PFSK-1 (cell line): ENCODE measurements at regions not wholly inside any gene's neighbourhood (a gene's known extent, or its start where the extent isn't known, plus 50 kb on each side); places are given as distances from the start of the nearest gene placed in this dataset.

Experiments used
- POLR2AphosphoS5 ChIP-seq: IDR thresholded peaks from 2 replicates; pipeline ENCODE4 v1.6.1; 2012; ENCODE audit warnings: low read depth, mild to moderate bottlenecking, control low read depth, low read length, moderate library complexity
- REST ChIP-seq, 2 experiments: IDR thresholded peaks; 2 replicates each; pipeline versions ENCODE4 v1.6.1 to v1.8.0; 2011 to 2012; ENCODE audit warnings: low read depth in 2 of 2, low read length in 2 of 2, control low read depth in 1 of 2, inconsistent platforms in 1 of 2, mild to moderate bottlenecking in 1 of 2, moderate library complexity in 1 of 2; ENCODE audit not compliant: insufficient read depth in 1 of 2
- SIN3A ChIP-seq: IDR thresholded peaks from 2 replicates; pipeline ENCODE4 v1.6.1; 2012; ENCODE audit warnings: mild to moderate bottlenecking, low read length, moderate library complexity, borderline replicate concordance; ENCODE audit not compliant: insufficient read depth
- TAF1 ChIP-seq: IDR thresholded peaks from 2 replicates; pipeline ENCODE4 v1.6.1; 2012; ENCODE audit warnings: low read length, control low read depth, borderline replicate concordance; ENCODE audit not compliant: insufficient read depth

- TF ChIP-seq SIN3A (no peak), POLR2AphosphoS5 (no peak), REST (IDR thresholded peaks at IDR 0.05; ENCODE audit: insufficient read depth in 1 of 2, low read depth in 2 of 2, low read length in 2 of 2) (no peak), TAF1 (no peak)
These were observed 83.8 kb upstream of the TOX2 start for GRCh38 chr20:43830883-43831282.
